HG02759 (cell line): ENCODE measurements at regions not wholly inside any gene's neighbourhood (a gene's known extent, or its start where the extent isn't known, plus 50 kb on each side); places are given as distances from the start of the nearest gene placed in this dataset.
"Not testable (repeated sequence)": the region's sequence is repeated elsewhere in the genome, so short reads cannot be mapped to it uniquely, and the experiment has no call there.

Experiments
- ATAC-seq: cut with Tn5 transposase; IDR thresholded peaks from one replicate; pipeline ENCODE4 v1.9.1; 2021; ENCODE audit warnings: mild to moderate bottlenecking, moderate library complexity; ENCODE audit not compliant: unreplicated experiment

DNA sequence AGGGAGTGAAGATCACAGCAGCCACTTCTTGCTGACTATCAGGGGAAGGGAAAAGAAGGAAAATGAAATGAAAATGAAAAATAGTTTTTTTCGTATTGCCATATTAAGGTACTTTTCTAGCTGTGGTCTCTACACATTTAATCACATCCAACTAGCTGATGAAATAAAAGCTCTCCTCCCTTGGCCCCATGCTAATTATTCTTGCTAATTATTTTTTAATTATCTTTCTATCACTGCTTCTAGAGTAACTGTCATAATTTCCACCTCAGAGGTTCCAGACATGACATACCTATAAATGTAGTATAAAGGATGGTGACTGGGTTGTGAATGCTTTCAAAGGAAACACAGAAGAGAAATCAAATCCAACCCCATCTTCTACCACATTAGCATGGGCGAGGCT, 334.1 kb upstream of the MAN1A1 start:
- ATAC-seq: no peak

DNA sequence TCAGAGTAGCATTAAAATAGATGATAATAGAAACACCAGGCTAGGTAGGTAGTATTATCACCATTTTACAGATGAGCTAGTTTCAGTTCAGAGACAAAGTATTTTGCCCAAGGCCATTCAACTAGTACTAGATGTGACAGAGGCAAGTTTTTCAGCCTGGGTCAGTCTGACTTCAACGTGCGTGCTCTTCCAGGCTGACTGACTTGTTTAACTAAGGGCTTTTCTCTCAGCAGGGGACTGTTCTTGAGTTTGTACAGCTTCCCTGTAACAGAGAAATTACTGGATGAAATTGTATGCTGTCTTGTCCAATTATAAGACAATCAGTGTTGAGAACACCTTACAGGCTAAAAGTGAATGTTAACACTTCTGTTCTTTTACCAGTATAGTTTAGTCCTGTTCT, 333.5 kb upstream of the MAN1A1 start:
- ATAC-seq: no peak

DNA sequence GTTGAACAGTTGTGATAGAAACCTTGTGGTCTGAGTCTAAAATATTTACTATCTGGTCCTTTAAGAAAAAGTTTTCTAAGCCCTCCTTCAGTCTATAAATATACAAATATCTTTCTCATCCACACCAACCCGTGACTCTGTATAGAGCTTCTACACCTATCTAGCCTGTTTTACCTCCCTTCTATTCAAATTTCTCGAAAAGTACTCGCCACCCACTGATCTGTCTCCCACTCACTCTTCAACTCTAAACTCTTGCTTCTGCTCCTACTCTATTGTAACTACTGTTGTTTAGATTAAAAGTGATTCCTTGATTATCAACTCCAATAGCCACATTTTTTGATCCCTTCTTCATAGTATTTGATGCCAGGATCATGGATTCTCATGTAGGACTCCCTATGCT, 329.4 kb upstream of the MAN1A1 start:
- ATAC-seq: no peak

DNA sequence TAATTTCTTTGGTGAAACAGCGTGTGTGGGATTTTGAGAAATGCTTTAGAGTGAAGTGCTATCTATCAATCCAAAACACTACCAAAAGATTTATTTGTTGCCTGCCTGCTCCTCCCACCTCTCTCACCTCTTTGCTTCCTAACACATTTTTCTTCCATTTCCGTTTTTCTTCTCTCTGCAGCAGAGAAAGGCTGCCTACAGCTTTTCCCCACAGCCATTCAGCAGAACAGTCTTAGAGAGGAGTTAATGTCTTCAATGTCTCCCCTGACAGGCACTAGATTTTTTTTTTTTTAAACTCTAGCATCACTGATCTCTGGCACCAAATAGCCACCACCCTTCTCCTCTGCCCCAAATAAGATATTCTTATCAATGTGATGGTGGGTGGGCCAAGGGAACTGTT, 327.8 kb upstream of the MAN1A1 start:
- no peak for ATAC-seq

DNA sequence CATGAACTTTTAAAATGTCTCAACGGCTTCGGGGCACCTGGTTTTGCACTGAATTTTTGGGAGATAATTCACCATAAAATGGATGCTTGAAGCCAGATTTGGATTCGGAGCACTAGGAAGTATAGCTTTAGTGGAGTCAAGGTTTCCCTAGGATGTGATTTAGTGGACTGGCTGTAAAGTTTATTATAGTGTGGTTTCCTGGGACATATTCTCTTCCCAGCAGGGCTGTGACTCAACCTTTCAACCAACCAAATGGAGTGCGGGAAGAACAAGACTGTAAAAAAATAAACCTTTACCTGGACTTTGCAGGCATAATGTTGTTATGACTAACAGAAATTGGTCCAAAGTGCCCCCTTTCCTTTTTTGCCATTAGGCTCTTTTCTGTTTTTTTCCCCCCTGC, 327.4 kb upstream of the MAN1A1 start:
- ATAC-seq: no peak

DNA sequence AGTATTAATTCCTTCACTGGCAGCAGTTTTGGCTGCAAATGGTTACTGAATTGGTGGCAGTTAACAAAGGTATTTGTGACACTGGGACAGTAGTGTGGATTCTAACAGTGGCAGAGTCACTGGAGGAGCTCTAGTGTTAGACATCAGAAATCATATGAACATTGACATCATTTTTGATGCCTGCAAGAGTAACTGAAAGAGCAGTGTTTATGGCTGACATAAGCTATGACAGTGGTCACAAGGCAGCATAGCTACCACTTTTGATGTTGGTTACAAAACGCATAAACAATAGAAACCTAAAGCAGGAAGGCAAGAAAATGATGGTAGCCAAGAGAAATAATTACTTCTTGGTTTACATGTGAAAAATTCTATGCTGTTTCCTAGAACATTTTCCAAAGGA, 326.7 kb upstream of the MAN1A1 start:
- ATAC-seq: no peak

DNA sequence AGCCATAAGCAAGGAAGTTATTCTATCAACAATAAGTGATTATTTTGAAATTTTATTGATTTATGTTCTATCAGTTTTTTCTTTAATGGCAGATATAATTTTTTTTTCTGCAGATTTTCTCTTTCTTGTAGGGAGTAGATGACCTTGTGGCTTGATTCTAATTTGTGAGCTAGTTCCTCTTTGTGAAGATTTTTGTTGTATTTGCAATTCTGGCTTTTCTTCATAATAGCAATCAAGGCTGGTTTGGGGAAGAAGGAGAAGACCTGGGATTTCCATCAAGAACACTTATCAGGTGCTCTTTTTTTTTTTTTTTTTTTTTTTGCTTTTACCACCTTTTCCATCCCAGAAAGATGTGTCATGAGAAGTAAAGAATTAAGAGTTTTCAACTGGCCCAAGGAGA, 324.2 kb upstream of the MAN1A1 start:
- no peak for ATAC-seq

DNA sequence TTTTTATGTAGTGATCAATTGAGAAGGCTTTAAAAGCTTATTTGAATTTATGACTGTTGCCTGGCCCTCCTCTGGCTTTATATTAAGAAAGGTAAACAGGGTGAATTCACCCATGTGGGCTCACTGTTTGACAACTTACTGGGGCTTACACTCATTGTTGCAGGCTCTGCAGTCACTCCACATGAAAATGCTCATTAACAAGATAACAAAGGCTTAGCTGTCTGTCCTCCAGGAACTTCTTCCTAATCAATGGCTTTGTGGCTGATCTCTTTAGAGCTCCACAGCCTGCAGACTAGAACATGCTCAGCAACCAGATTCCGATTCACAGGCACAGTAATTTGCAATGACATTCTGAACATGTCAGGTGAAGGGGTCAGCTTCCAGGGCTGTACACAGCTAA, 323.2 kb upstream of the MAN1A1 start:
- no peak for ATAC-seq

DNA sequence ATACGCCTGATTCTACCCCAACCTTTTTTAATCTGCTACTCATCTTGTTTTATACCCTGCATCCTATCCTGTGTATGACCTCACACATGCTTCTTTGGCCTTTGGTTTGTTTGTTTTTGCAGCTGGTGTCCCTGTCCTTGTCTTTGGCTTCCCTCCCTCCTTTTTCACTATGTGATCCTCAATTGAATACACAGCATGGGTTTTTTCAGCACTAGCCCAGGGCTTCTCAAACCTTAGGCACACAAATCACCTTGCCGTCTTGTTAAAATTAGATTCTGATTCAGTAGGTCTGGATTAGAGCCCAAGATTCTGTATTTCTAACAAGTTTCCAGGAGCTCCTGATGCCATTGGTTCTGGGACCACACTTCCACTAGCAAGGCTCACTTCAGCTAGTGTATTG, 321.5 kb upstream of the MAN1A1 start:
- ATAC-seq: no peak

DNA sequence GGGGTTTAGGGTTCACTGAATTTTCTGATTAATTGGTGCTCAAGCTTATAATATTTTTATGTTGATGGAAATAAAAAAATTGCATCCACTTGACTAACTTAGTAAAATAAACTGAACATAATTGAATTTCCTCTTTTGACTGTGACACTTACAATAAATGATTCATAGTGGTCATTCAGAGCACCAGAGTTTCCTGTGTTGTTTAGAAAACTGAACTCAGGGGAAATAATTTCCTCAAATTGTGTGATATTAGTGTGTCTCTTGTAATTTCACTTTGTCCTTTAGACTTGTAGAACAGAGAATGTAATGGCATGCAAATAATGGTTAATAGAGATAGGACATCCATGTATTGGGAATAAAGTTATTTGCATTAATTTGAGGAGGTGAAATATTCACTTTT, 319.7 kb upstream of the MAN1A1 start:
- no peak for ATAC-seq

DNA sequence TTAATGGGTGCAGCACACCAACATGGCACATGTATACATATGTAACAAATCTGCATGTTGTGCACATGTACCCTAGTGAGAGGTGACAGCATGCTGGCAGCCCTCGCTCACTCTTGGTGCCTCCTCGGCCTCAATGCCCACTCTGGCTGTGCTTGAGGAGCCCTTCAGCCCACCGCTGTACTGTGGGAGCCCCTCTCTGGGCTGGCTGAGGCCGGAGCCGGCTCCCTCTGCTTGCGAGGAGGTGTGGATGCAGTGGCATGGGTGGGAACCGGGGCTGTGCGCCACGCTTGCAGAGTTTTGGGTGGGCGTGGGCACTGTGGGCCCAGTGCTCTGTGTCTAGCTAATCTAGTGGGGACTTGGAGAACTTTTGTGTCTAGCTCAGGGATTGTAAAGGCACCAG, 315.9 kb upstream of the MAN1A1 start:
- ATAC-seq: not testable (repeated sequence)

DNA sequence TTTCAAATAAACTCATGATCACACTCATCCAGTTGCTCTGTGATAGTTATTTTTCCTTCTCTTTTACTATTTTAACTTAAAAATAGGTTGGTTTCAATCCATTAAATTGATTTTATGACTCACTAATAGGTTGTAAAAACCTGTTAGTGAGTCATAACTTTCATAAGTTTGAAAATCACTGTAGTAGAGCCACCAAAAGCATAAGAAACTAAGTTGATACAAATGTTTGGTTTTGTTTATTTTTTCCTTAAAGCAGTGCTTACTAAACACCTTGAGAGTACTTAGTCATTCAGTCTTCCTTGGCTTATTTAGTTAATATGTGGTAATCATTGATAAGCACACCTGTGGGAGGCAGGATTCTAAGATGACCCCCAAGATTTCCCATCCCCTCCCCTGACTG, 312.1 kb upstream of the MAN1A1 start:
- no peak for ATAC-seq

DNA sequence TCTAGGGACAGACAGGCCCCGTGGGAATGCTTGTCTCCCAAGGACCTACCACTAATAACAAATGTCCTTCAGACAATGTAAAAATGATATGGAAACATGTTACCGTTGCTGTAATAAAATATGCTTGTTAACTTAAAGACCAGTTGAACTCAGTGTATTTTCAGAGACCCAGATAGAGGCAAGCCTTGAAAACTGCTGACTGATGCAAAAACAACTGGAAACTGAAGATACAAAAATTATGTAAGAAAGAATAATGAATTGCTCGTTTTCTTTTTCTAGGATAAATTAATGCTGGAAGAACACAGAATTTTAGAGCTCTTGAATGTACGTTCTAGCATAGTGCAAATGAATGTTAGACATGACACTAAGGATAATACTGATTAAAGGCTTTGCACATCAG, 311.5 kb upstream of the MAN1A1 start:
- no peak for ATAC-seq

DNA sequence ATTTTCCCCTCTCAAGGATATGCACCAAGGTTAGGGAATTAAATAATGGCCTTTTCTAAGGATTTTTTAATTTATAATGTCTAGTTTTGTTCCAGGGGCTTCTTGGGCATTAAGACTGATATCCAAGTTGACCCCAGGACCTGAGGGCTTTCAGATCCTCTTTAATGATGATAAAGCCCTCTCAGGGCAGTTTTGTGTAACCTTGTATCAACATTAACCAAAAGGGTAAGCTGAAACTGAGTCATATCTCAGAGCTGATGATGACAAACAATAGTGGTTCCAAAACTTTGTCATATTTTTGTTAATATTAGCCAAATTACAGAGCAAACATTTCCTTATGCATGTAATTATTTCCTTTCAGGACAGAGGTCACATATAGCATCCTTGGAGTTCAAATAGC, 309.4 kb upstream of the MAN1A1 start:
- no peak for ATAC-seq

DNA sequence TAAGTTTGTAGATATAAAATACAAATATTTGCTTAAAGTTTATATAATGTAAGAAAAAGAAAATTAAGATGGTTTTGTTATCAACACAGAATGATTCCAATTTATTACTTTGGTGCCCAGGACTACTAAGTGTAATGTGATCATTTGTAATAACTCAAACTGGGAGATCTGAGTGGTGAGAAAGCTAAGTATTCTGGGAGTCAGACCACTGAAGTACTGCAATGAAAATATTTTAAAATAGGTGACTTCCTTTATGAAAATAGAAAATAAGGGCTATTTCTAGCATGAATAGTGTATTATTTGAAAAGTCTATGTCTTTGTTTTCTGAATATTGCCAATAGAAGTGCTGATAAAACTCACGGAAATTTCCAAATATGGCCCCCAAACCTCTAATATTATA, 305.6 kb upstream of the MAN1A1 start:
- ATAC-seq: no peak

DNA sequence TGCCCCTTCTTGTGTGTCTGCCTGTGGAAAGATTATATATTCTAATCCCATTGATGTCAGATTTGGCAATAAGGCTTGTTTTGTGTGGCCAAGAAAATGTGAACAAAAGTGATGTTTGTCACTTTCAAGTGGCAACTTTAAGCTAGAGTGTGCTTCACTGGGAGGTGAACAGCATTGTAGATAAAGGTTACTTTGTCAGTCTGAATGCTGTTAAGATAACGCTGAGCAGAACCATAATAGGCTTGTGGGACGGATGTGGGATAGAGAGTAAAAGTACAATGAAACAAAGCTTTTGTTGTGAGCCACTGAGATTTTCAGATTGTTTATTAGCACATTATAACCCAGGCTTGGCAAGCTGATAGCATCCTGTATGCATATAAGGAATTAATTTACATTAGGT, 303.8 kb upstream of the MAN1A1 start:
- ATAC-seq: no peak

DNA sequence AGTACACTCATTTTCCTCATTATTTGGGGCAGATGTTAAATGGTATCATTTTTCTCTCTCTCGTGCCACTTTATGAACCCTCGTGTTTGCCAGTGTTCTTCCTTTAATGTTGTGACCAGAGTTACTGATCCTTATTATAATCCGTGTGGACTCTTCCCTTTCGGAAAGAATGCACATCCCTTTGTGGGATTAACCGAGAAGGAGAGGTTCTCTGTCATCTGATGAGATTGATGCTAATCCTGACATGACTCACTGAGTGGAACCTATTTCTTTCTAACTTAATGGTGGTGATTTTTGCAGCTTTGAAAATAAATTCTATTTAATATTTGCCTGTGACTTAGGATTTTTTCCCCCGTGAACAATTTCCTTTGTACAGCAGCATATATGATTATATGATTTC, 300.0 kb upstream of the MAN1A1 start:
- ATAC-seq: no peak

DNA sequence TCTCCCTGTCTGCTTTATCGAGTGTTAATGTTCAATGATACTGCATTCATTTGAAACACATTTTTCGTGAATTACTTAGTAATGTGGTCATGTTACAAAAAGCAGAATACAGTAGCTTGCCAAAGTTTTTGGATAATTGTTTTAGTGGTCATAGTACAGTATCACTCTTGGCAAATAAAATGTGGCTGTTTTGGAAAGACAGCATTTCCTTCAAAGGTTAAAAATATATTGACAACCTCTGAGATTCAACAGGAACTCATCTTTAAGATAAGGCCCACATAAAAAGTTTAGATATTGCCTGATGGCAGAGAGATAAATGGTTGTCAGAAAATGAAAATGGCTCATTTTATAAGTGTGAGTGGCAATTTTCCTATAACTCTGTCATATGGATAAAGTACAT, 297.7 kb upstream of the MAN1A1 start:
- ATAC-seq: no peak

DNA sequence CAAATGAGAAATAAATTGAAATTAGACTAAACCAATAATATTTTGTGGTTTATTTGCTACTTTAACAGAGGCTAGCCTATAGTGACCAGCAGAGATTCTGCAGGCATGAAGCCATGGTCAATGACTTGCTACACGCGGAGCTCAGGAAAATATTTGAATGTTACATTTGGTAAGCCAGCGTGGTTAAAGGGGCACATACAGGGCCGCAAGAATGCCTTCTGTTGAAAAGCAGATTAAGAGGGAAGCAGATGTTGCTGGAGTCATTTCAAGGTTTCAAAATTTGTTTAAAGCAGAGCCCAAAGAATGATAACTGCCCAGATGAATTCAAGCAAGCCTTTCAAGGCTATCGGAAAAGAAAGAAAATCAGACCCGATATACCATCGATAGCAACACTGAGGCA, 294.3 kb upstream of the MAN1A1 start:
- no peak for ATAC-seq

DNA sequence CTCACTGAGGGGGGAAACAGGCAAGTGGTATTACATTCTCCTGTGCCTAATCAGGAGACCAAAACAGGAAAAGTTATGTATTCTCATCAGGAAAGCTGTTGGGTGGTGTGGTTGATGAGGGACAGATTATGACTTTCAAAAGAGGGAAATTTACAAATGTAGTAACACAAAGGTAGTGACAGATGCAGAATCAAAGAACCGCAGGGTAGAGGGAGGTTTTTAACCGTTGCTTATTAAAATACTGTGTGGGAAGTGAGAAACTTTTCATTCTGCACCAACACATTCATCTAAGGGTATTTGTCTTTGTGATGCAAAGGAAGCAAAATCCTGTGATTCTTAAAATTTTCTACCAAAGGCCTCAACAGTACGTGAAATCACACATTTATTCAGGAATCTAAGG, 288.2 kb upstream of the MAN1A1 start:
- no peak for ATAC-seq

DNA sequence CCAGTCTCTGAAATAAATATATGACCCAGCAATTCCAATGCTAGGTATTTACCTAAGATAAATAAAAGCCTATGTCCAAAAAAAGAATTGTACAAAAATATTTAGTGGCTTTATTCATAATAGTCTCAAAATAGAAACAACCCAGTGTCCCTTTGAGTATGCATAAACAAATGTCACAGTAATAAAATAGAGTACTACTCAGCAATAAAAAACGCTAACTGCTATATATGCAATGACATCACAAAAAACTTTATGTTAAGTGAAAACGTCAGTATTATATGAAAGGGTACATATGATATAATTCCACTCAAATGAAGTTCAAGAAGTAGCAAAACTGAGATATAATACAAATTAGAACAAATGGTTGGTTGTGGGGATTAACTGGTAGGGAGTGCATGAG, 286.5 kb upstream of the MAN1A1 start:
- no peak for ATAC-seq

DNA sequence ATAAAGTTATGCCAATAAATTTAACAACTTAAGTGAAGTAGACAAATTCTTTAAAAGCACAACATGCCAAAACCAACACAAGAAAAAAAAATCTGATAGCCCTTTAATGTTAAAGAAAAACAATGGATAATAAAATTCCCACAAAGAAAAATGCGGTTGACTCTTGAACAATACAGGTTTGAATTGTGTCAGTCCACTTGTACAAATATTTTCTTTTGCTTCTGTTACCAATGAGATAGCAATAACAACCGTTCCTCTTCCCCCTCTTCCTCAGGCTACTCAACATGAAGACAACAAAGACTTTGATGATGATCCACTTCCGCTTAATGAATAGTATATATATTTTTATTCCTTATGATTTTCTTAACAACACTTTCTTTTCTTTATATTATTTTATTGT, 283.9 kb upstream of the MAN1A1 start:
- ATAC-seq: no peak

DNA sequence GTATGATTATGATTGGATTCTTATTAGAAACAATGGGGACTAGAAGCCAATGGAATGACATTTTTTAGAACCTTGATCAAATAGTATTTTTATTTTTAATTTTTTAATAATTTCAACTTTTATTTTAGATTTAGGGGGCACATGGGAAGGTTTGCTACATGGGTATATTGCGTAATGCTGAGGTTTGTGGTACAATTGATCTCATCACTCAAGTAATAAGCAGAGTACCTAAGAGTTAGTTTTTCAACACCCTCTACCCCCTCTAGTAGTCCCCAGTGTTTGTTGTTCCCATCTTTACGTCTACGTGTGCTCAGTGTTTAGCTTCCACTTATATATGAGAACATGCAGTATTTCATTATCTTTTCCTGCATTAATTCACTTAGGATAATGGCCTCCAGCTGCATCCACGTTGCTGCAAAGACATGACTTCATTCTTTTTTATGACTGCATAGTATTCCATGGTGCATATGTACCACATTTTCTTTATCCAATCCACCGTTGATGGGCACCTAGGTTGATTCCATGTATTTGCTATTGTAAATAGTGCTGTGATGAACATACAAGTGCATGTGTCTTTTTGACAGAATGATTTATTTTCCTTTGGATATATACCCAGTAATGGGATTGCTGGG, 281.1 kb upstream of the MAN1A1 start:
- ATAC-seq: no peak
